Neuronal stem cell (in vitro differentiated cells): ENCODE measurements at regions not wholly inside any gene's neighbourhood (a gene's known extent, or its start where the extent isn't known, plus 50 kb on each side); places are given as distances from the start of the nearest gene placed in this dataset.
A peak's percentile ranks its signal among the peaks of the same experiment; 100 is the strongest.

Source experiments
- DNase-seq: peaks from one replicate; pipeline ENCODE4 v3.0.0-alpha.2; 2013; ENCODE audit warnings: low spot score
- H2AFZ ChIP-seq: one replicate; pipeline ENCODE4 v1.6.1; 2013; ENCODE audit warnings: mild to moderate bottlenecking, low read length, inconsistent platforms
- H2AK5ac ChIP-seq: 2 replicates; pipeline ENCODE4 v1.6.1; 2013; ENCODE audit warnings: low read depth, mild to moderate bottlenecking, inconsistent platforms, low read length, moderate library complexity, mixed read lengths
- H2BK120ac ChIP-seq: 2 replicates; pipeline ENCODE4 v1.6.1; 2013; ENCODE audit warnings: low read depth, mild to moderate bottlenecking, inconsistent platforms, low read length, moderate library complexity, mixed read lengths
- H2BK12ac ChIP-seq: one replicate; pipeline ENCODE4 v1.6.1; 2013; ENCODE audit warnings: low read length, inconsistent platforms
- H2BK15ac ChIP-seq: 2 replicates; pipeline ENCODE4 v1.6.1; 2013; ENCODE audit warnings: mild to moderate bottlenecking, low read length, inconsistent platforms, mixed read lengths
- H2BK5ac ChIP-seq: one replicate; pipeline ENCODE4 v1.6.1; 2013; ENCODE audit warnings: inconsistent platforms, mild to moderate bottlenecking, low read length, moderate library complexity
- H3K14ac ChIP-seq: one replicate; pipeline ENCODE4 v1.6.1; 2013; ENCODE audit warnings: low read length, inconsistent platforms
- H3K18ac ChIP-seq: 2 replicates; pipeline ENCODE4 v1.6.1; 2013; ENCODE audit warnings: low read length, inconsistent platforms
- H3K23ac ChIP-seq: 2 replicates; pipeline ENCODE4 v1.6.1; 2013; ENCODE audit warnings: low read depth, mild to moderate bottlenecking, mixed read lengths, low read length, inconsistent platforms; ENCODE audit not compliant: poor library complexity
- H3K27ac ChIP-seq: replicated peaks from 3 replicates; pipeline ENCODE4 v1.5.1; 2013; ENCODE audit warnings: low read length, inconsistent platforms
- H3K27me3 ChIP-seq, 3 experiments: 2 replicates each; pipeline ENCODE4 v1.6.1; 2013; ENCODE audit warnings: low read length in 3 of 3, mild to moderate bottlenecking in 2 of 3, inconsistent platforms in 1 of 3, low read depth in 1 of 3, mixed read lengths in 1 of 3, moderate library complexity in 1 of 3; ENCODE audit not compliant: control insufficient read depth in 3 of 3, insufficient read depth in 3 of 3
- H3K36me3 ChIP-seq, 2 donors: replicated peaks in 1 of 2; 2 replicates each; pipeline ENCODE4 v1.6.1; 2013; ENCODE audit warnings: low read length in 2 of 2; ENCODE audit not compliant: control insufficient read depth in 2 of 2, insufficient read depth in 2 of 2
- H3K4ac ChIP-seq: 2 replicates; pipeline ENCODE4 v1.6.1; 2013; ENCODE audit warnings: inconsistent platforms, mild to moderate bottlenecking, low read length, moderate library complexity
- H3K4me1 ChIP-seq, 2 donors: 1 replicate in 1 of 2; 2 replicates in 1 of 2; pipeline ENCODE4 v1.6.1; 2013; ENCODE audit warnings: low read length in 2 of 2, low read depth in 1 of 2; ENCODE audit not compliant: control insufficient read depth in 2 of 2, insufficient read depth in 1 of 2
- H3K4me2 ChIP-seq: one replicate; pipeline ENCODE4 v1.6.1; 2013; ENCODE audit warnings: mild to moderate bottlenecking, low read length, inconsistent platforms; ENCODE audit not compliant: insufficient read depth, poor library complexity, severe bottlenecking
- H3K4me3 ChIP-seq, 2 donors: 2 replicates each; pipeline ENCODE4 v1.5.1; 2013; ENCODE audit warnings: low read length in 2 of 2, mild to moderate bottlenecking in 2 of 2, inconsistent platforms in 1 of 2, moderate library complexity in 1 of 2
- H3K79me1 ChIP-seq: one replicate; pipeline ENCODE4 v1.6.1; 2013; ENCODE audit warnings: low read depth, mild to moderate bottlenecking, inconsistent platforms, low read length, moderate library complexity
- H3K9ac ChIP-seq: one replicate; pipeline ENCODE4 v1.6.1; 2013; ENCODE audit warnings: mild to moderate bottlenecking, low read depth, low read length, inconsistent platforms; ENCODE audit not compliant: poor library complexity
- H3K9me3 ChIP-seq, 2 donors: replicated peaks in 1 of 2; 2 replicates each; pipeline versions ENCODE3 to v1.6.1; 2013; ENCODE audit warnings: low read length in 2 of 2, mild to moderate bottlenecking in 2 of 2, inconsistent platforms in 1 of 2, low read depth in 1 of 2, mixed read lengths in 1 of 2, moderate library complexity in 1 of 2; ENCODE audit not compliant: control insufficient read depth in 2 of 2, insufficient read depth in 1 of 2
- H4K8ac ChIP-seq: one replicate; pipeline ENCODE4 v1.6.1; 2013; ENCODE audit warnings: low read depth, mild to moderate bottlenecking, inconsistent platforms, low read length, moderate library complexity
- H4K91ac ChIP-seq: one replicate; pipeline ENCODE4 v1.6.1; 2013; ENCODE audit warnings: low read length, low read depth, mild to moderate bottlenecking, inconsistent platforms; ENCODE audit not compliant: poor library complexity
- WGBS, 2 donors: extraction: QIAGEN DNeasy Blood & Tissue Kit; methylation state at CpG; one replicate each; pipeline ENCODE4 v1.1.7; 2013; ENCODE audit warnings: missing lambda C conversion rate in 2 of 2, mixed read lengths in 1 of 2; ENCODE audit not compliant: insufficient read length in 2 of 2, insufficient replicate concordance in 1 of 2; ENCODE audit errors: extremely low coverage in 2 of 2; 5-methylcytosine and 5-hydroxymethylcytosine counted together

DNA sequence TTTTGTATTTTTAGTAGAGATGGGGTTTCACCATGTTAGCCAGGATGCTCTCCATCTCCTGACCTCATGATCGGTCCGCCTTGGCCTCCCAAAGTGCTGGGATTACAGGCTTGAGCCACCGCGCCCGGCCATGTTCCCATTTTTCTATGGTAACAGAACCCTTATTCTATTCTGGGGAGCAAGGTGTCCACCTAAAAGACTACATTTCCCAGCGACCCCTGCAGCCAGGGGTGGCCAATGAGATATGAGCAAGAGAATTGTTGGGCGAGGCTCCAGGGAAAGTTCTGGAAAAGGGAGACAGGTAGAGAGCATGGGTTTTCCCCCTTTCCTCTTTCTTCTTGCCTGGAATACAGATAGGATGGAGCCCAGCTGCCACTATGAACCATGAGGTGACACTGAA, 96.9 kb downstream of the LINGO1 start:
- no peak for DNase-seq
- no peak overlapping the region for H3K27ac ChIP-seq

More for the DNA sequence above, 96.9 kb downstream of the LINGO1 start:
- no peak overlapping the region for H4K8ac ChIP-seq
- H3K4ac ChIP-seq: no peak overlapping the region
- WGBS, 2 donors: no CpG with 5 or more reads among the region's 7 CpGs
- peaks cover 0 to 8% of the 10 kb centered on the region in 2 donors for H3K9me3 ChIP-seq
- no peaks in the 10 kb centered on the region for H3K36me3 ChIP-seq
- no peak overlapping the region for H2BK120ac ChIP-seq
- H2AFZ ChIP-seq: peak overlapping the region; percentile 27
- no peak overlapping the region for H2BK15ac ChIP-seq
- no peak overlapping the region for H3K18ac ChIP-seq
- H3K4me1 ChIP-seq: peaks cover 16 to 63% of the 10 kb centered on the region in 2 donors
- no peak overlapping the region for H2BK5ac ChIP-seq
- H3K9ac ChIP-seq: no peak overlapping the region
- H2BK12ac ChIP-seq: no peak overlapping the region
- H3K23ac ChIP-seq: no peak overlapping the region
- no peaks in the 10 kb centered on the region for H3K79me1 ChIP-seq
- H3K27me3 ChIP-seq: no peaks in the 10 kb centered on the region
- no peak overlapping the region for H4K91ac ChIP-seq
- no peak overlapping the region for H2AK5ac ChIP-seq
- no peak overlapping the region for H3K4me3 ChIP-seq
- no peak overlapping the region for H3K14ac ChIP-seq
- no peak overlapping the region for H3K4me2 ChIP-seq
